ENCODE measurements at regions not wholly inside any gene's neighbourhood (a gene's known extent, or its start where the extent isn't known, plus 50 kb on each side); places are given as distances from the start of the nearest gene placed in this dataset.
"Not testable (repeated sequence)": the region's sequence is repeated elsewhere in the genome, so short reads cannot be mapped to it uniquely, and the experiment has no call there.

- not testable (repeated sequence) for DNase-seq
These were observed 178.1 kb upstream of the CLINT1 start for GRCh38 chr5:158036983-158037595.

DNA sequence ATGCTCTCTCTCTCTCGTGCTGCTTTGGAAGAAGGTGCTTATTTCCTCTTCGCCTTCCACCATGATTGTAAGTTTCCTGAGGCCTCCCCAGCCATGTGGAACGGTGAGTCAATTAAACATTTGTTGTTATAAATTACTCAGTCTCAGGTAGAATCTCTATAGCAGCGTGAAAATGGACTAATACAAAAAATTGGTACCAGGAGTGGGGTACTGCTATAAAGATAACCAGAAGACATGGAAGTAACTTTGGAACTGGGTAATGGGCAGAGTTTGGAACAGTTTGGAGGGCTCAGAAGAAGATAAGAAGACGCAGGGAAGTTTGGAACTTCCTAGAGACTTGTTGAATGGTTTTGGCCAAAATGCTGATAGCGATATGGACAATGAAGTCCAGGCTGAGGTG lies 175.6 kb upstream of the CLINT1 start:
- not testable (repeated sequence) for DNase-seq

DNA sequence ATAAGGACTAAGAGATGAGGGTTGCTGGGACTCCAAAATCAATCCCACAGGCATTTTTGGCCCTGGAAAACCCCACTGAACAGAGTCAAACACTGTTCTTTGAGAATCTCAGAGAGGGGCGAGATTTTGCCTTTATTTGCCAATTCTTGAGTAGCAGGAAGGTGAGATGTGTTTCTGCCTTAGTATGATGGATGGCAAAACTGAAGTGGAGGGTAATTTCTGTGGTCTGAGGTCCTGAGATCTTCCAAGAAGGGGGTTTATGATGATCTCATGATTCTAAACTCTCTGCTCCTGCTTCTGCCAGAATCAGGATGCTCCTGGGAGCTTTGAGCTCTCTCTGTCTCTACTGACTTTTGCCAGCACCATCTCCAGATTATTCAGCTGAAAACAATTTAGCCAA lies 174.8 kb upstream of the CLINT1 start:
- DNase-seq, result no peak

DNA sequence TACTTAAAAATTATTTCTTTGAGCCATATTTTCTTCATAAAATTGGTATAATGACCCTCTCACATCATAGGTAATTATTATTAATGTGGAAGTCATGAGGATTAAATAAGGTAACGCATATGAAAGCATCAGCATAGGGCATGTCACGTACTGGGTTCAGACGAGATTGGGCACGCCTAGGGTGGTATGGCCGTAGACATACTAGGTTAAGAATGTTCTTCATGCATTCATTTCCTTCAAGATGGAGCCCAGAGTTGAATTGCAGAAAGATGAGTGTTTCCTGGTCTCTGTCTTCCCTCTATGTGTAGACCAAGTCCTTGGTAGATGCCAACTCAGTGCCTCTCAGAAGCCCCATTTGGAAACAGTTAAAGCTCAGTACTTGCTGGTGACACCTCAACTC lies 174.1 kb upstream of the CLINT1 start:
- no peak for DNase-seq

DNA sequence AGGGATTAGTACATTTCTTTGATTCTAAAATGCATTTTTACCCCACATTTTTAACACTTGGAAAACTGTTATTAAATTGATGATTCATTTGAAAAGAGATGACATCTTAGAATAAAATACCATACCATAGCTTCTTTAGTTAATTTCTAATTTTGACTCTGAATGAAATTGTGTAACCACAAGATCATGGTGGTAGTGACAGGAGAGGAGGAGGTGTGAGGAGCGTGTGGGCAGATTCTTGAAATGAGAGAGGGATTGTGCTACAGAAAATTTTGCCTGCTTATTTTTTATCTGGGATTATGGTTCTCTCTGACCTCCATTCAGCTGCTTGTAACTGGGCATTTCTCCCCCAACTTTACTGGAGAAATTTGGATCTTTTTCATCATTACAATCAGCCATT lies 173.3 kb upstream of the CLINT1 start:
- DNase-seq, result no peak

GRCh38 chr5:158027806-158028775 lies 169.1 kb upstream of the CLINT1 start:
- no peak for DNase-seq

DNA sequence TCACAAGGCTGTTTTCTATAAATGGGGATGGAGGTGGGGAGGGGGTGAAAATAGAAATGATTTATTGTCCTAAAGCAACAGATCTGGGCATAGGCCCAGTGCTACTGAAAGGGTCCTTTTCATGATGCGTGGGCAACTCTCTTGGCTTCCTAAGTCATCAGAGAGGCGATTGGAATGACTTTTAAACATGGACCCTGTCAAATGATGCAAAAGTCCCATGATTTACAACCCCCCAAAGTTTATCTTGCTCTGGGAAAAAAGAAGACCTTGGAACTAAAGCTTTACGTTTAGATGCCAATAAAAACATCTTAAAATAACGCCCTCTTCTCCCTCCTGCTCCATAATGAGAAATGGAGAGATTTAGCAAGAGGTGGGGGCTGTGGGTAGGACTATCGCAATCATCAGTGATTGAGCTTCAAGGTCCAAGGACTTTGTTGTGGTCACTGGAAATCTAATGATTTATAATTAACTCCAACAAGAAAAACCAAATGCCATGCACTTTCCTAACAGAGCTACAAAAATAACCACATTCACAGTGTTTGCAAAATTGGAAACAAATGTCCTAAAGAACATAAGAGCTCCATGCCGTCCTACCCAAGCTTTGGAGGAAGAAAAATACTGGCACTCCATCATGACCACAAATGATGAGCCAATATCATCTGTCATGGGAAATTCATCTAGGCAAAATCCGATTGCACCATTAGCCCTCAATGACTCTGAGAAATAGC lies 167.5 kb upstream of the CLINT1 start:
- DNase-seq, result no peak

DNA sequence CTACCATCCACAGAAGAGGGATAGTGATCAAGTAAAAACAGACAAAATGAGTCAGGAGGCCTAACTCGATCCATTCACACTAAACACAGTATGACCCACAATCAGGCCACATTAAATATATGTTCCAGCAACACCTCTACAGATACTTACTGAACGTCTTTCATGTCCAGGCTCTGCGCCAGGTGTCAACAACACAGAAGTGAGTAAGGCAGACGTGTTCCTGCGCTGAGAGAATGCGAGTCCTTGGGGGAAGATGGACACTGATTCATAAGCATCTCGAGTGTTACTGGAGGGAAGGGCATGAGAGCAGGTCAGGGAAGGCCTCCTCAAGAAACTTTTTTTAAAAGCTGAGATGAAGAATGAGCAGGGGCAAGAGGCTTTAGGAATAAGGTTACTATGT lies 164.3 kb upstream of the CLINT1 start:
- no peak for DNase-seq

- no peak for DNase-seq
These were observed 163.9 kb upstream of the CLINT1 start for GRCh38 chr5:158022837-158023236.

DNA sequence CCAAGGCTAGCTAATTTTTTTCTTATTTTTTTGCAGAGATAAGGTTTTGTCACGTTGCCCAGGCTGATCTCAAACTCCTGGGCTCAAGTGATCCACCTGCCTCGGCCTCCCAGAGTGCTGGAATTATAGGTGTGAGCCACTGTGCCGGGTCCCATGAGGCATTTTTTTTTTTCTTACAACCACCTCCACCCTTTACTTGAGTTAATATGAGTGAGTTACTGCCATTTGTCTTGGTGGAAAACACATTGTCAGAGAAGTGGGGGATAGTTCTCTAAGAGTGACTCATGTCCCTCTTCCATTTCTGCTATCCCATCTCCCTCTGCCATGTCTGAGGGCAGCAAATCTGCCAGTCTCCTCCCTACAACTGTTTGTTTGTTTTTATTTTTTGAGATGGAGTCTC lies 163.4 kb upstream of the CLINT1 start:
- no peak for DNase-seq

DNA sequence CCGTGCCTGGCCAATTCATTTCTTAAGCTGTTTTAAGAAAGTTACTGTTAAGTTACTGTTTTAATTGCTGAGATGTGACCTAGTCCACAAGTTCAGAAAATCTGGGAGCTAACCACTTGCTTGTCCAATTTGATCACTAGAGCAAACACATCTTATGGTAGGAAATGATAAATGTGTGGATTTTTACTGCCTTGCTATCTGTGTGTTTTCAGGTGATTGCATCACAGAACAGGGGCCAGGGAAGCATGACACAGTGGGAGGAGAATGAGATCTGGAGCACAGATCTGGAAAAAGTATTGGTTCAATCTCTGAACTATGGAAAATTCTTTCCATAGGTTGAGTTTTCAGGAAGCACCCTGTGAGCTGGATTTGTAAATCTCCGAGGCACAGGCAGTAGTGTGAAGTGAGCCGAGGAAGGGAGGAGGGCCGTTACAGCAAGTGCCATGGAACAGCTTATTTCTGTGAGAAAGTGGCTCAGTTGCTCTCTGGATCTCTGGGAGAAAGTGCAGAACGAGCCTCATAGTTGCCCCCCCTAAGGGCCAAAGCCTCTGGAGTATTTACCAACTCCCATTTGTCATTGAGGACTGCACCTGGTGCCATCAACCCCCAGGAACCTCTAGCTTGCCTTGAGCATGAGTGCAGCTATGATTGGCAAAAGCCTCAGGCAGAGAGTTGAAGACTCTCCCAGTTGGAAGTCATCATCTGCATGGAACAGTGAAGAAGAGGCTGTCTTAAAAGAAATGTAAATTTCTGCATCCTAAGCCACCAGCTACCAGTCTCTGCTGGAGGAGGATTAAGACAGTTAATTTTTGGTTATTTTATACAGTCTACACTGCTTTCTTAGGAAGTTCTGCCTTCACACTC lies 161.8 kb upstream of the CLINT1 start:
- no peak for DNase-seq

DNA sequence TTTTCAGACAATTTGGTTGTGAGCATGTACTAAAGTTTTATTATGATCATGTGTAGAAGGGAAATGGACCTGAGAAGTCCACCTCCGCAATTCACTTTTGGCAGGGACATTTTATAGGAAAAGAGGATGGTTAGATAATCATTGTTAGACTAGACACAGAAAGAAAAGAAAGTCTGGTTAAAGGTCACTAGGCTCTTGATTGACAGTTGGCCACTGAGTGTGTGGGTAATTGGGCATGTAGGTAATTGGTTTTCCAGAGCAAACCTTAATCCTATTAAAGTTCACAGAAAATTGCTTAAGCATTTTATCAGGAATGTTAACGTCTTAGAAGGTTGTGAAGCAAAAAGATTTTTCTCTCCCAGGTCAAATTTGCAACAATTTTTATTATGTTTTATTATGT lies 158.5 kb upstream of the CLINT1 start:
- DNase-seq, result no peak

- no peak for DNase-seq
These were observed 155.4 kb upstream of the CLINT1 start for GRCh38 chr5:158014372-158014771.

DNA sequence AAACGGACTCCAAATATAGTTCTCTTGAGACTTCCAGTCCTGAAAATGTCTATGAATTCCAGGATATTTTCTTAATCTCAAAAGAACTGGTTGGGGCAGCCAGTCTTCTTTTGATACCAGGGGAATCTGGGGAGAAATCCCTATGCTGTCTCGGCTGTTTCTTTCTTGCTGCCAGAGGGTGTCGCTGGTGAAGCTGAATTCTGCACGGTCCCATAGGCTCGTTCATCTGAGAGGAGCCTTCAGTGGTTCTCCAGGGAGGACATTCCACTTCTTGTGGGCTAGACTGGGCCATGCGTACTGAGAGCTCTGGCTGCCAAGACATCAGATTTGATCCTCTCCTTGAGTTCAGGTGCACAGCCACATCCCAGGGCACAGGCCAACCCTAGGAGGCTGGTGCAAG lies 155.0 kb upstream of the CLINT1 start:
- DNase-seq, result no peak

- DNase-seq, result no peak
These were observed 154.4 kb upstream of the CLINT1 start for GRCh38 chr5:158013303-158013702.

GRCh38 chr5:158011422-158011821 lies 152.5 kb upstream of the CLINT1 start:
- DNase-seq, result no peak

DNA sequence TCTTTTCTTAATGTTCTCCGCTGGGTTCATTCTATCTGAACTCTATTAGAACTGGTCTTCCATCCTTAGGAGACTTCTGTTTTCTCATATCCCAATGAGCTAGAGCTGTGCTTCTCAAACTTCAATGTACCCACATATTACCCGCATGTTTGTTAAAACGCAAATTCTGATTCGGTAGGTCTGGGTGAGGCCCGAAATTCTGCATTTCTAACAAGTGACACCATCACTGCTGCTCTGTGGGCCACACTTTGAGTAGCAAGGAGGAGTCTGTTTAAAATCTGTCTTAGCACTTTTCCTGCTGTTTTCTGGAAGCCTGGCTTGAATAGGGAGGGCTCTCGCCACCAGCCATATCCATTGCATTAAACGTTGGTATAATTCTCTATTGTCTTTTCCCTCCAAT lies 151.9 kb upstream of the CLINT1 start:
- no peak for DNase-seq

- DNase-seq, result no peak
These were observed 148.4 kb upstream of the CLINT1 start for GRCh38 chr5:158007336-158007735.

- DNase-seq, result no peak
These were observed 140.8 kb upstream of the CLINT1 start for GRCh38 chr5:157999696-158000095.

GRCh38 chr5:157997991-157998504 lies 139.1 kb upstream of the CLINT1 start:
- DNase-seq, result no peak

DNA sequence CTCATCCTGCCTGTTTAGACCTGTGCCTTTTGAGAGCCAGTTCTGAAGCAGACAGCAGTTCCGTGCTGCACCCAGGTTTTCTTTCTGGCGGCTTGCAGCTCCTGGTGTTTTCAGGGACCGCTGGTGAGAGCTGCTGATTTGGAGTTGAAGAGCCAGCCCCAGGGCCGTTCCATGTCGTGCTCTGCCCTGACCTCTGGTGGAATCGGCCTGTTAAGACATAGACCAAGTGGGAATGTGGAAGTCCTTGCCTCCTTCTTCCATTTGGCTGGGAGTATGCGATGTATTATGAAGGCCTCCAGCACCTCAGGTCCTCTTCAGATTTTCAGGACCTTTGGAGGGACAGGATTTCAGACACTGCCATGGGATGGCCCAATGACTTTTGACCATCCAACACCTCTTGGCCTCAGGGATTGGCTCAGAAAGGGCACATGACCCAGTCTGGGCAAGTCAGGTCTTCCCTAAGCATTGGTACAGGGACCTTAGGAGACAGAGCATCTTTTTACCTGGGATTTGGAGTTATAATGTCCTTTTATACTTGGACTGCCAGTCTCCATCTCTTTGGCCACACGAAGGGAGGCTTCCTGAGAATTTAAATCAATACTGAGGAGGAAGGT lies 136.1 kb upstream of the CLINT1 start:
- peak; percentile 9 for DNase-seq

All from activated T-cell treated with anti-CD3 and anti-CD28 coated beads for 4 hours (primary cell).